ENCODE measurements at regions not wholly inside any gene's neighbourhood (a gene's known extent, or its start where the extent isn't known, plus 50 kb on each side); places are given as distances from the start of the nearest gene placed in this dataset.

- intact Hi-C loops (cut with micrococcal nuclease; ENCODE audit: unreplicated experiment) (no loop called here), in situ Hi-C loops (cut with HindIII; ENCODE audit: low pct_unique_long_range_greater_than_20kb, low sequenced_read_pairs) (no loop called here)
- H3K36me3 ChIP-seq (ENCODE audit: control insufficient read depth, insufficient read depth, low read length): no peaks in the 10 kb centered on the region
- CTCF ChIA-PET: no interaction called here
- DNase-seq (ENCODE audit: low read depth, low spot score) (no peak), ATAC-seq (no peak)
- H3K4me3 ChIP-seq (ENCODE audit: low read depth in 2 of 2, low read length in 2 of 2): no peak overlapping the region
- H3K4me1 ChIP-seq (ENCODE audit: control insufficient read depth, insufficient read depth, low read length): no peaks in the 10 kb centered on the region
- POLR2A ChIA-PET: no interaction called here
- no peak overlapping the region for H3K27ac ChIP-seq (ENCODE audit: low read length)
- TF ChIP-seq POLR2AphosphoS5 (IDR thresholded peaks at IDR 0.05; ENCODE audit: low read depth, low read length) (no peak), REST (IDR thresholded peaks at IDR 0.05; ENCODE audit: insufficient read depth in 1 of 2, low read depth in 2 of 2, low read length in 1 of 2) (no peak), TCF7L2 (IDR thresholded peaks at IDR 0.05; ENCODE audit: low read depth, low read length) (no peak), CTCF (IDR thresholded peaks at IDR 0.05) (no peak), SIN3A (IDR thresholded peaks at IDR 0.05; ENCODE audit: borderline replicate concordance, insufficient read depth, low read depth, low read length) (no peak)
- no peaks in the 10 kb centered on the region for H3K9me3 ChIP-seq (ENCODE audit: control insufficient read depth, insufficient read depth, low read depth, low read length)
- no TSS peak for BruUV-seq (replicated peaks)
- H3K27me3 ChIP-seq (ENCODE audit: control insufficient read depth, insufficient read depth, low read length): no peaks in the 10 kb centered on the region
Measured at GRCh38 chr3:34411596-34411995, 613.2 kb downstream of the PDCD6IP start.

- Histone ChIP-seq H3K27ac (ENCODE audit: low read length) (no peak overlapping the region), H3K27me3 (ENCODE audit: control insufficient read depth, insufficient read depth, low read length) (no peaks in the 10 kb centered on the region), H3K4me3 (ENCODE audit: low read depth in 2 of 2, low read length in 2 of 2) (no peak overlapping the region), H3K4me1 (ENCODE audit: control insufficient read depth, insufficient read depth, low read length) (no peaks in the 10 kb centered on the region), H3K9me3 (ENCODE audit: control insufficient read depth, insufficient read depth, low read depth, low read length) (no peaks in the 10 kb centered on the region), H3K36me3 (ENCODE audit: control insufficient read depth, insufficient read depth, low read length) (no peaks in the 10 kb centered on the region)
- ATAC-seq: no peak
- ChIA-PET POLR2A (no interaction called here), CTCF (no interaction called here)
- intact Hi-C loops (cut with micrococcal nuclease; ENCODE audit: unreplicated experiment) (loop anchor here (2.0 kb wide), 1 partner anchor 61 kb away; no protein-coding TSS in a partner anchor), in situ Hi-C loops (cut with HindIII; ENCODE audit: low pct_unique_long_range_greater_than_20kb, low sequenced_read_pairs) (no loop called here)
- DNase-seq (ENCODE audit: low read depth, low spot score): no peak
- no TSS peak for BruUV-seq (replicated peaks)
- TF ChIP-seq REST (IDR thresholded peaks at IDR 0.05; ENCODE audit: insufficient read depth in 1 of 2, low read depth in 2 of 2, low read length in 1 of 2) (peak; percentile 61 to 62; a peak in 2 of 4 replicates), POLR2AphosphoS5 (IDR thresholded peaks at IDR 0.05; ENCODE audit: low read depth, low read length) (no peak), SIN3A (IDR thresholded peaks at IDR 0.05; ENCODE audit: borderline replicate concordance, insufficient read depth, low read depth, low read length) (no peak), CTCF (IDR thresholded peaks at IDR 0.05) (no peak)
Measured at GRCh38 chr3:34419801-34420200, 621.4 kb downstream of the PDCD6IP start.
